Body of pancreas (tissue), 4 donors: ENCODE measurements at regions not wholly inside any gene's neighbourhood (a gene's known extent, or its start where the extent isn't known, plus 50 kb on each side); places are given as distances from the start of the nearest gene placed in this dataset.
"Not testable (repeated sequence)": the region's sequence is repeated elsewhere in the genome, so short reads cannot be mapped to it uniquely, and the experiment has no call there.

Source experiments
- ATAC-seq: fragments of 150-250 bp; one replicate; pipeline ENCODE4 v1.9.1; 2016
- DNase-seq, 4 donors: peaks; one replicate each; pipeline ENCODE4 v3.0.0-alpha.2; 2019
- H3K27ac ChIP-seq, 4 donors: fragments of 200-600 bp; sonication (generic); 1 replicate in 3 of 4; 2 replicates in 1 of 4; pipeline versions ENCODE4 v1.5.1 to v1.6.1; 2016 to 2019; ENCODE audit warnings: mild to moderate bottlenecking in 1 of 4, mixed read lengths in 1 of 4, moderate library complexity in 1 of 4
- H3K27me3 ChIP-seq, 2 donors: fragments of 200-600 bp; sonication (generic); one replicate each; pipeline ENCODE4 v1.6.0; 2016; ENCODE audit warnings: mild to moderate bottlenecking in 1 of 2
- H3K36me3 ChIP-seq, 2 donors: fragments of 200-600 bp; sonication (generic); replicated peaks in 1 of 2; 2 replicates each; pipeline ENCODE4 v1.5.1; 2016; ENCODE audit warnings: low read depth in 2 of 2; ENCODE audit not compliant: insufficient read depth in 1 of 2
- H3K4me1 ChIP-seq: fragments of 200-600 bp; sonication (generic); one replicate; pipeline ENCODE4 v1.6.0; 2016
- H3K4me3 ChIP-seq, 2 donors: fragments of 200-600 bp; sonication (generic); 1 replicate in 1 of 2; 2 replicates in 1 of 2; pipeline ENCODE4 v1.5.1; 2016 to 2019
- H3K9me3 ChIP-seq, 3 donors: fragments of 200-600 bp; sonication (generic); 1 replicate in 2 of 3; 2 replicates in 1 of 3; pipeline ENCODE4 v1.5.1; 2016
- POLR2A ChIP-seq, 3 donors: fragments of 450-650 bp; IDR thresholded peaks; one replicate each; pipeline ENCODE4 v1.6.1; 2016; ENCODE audit warnings: antibody characterized with exemption in 3 of 3, mild to moderate bottlenecking in 2 of 3
- WGBS, 2 donors: methylation state at CpG; one replicate each; pipeline ENCODE4 v1.1.5; 2017; 5-methylcytosine and 5-hydroxymethylcytosine counted together
- intact Hi-C: fragments of 100-400 bp; cut with DNase I; formaldehyde crosslinking; loops from one replicate; pipeline ENCODE4 v1.15.1; 2023
- TF ChIP-seq, protein P1 (sequence below), 7 experiments: fragments of 450-650 bp in 4 of 7; fragments of 200-600 bp in 3 of 7; sonication (generic) in 3 of 7; IDR thresholded peaks; one replicate each; pipeline ENCODE4 v1.5.1; 2016 to 2019; ENCODE audit warnings: antibody characterized with exemption in 7 of 7

DNA sequence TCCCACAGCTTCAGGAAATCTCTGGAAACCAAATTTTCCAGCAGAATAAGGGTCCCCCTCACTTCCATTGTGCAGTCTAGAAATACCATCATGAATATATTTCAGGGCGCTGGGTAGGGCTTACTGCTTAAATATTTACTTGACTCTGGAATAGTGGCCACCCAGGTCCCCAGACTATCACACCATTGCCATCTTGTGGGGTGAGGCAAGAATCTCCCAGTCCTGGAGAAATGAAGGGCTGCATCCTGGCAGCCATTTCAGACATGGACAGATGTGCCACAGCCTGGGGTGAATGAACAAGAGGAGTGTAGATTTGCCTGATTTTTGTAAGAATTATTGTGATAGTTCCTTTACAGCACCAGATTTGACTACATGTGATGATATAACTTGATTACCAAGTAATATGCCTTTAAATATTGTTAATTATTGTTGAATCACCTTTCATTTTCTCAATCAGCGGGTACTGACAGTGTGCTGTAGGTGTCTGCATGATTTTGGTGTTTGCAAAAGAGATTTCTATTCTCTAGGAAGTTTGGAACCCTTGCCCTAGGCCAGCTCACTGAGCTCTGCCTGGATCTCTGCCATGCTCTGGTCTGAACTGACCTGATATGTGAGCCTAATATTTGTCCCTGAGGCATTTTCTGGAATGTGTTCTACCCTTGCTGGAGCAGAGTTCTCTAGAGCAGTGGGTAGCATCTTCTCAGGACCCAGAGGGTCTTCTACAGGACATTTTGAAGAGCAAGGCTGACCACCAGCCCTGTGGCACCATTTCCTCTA lies 183.4 kb downstream of the KIT start:
- intact Hi-C loops = no loop called here
- no peaks in the 10 kb centered on the region for H3K36me3 ChIP-seq
- no peak overlapping the region for H3K27ac ChIP-seq
- H3K27me3 ChIP-seq = no peaks in the 10 kb centered on the region
- ATAC-seq (no peak), DNase-seq (no peak)
- 39 to 44% methylated on average over 2 of the region's 2 CpGs for whole genome bisulfite sequencing, 2 donors
- H3K4me1 ChIP-seq = no peaks in the 10 kb centered on the region
- TF ChIP-seq, protein P1, sequence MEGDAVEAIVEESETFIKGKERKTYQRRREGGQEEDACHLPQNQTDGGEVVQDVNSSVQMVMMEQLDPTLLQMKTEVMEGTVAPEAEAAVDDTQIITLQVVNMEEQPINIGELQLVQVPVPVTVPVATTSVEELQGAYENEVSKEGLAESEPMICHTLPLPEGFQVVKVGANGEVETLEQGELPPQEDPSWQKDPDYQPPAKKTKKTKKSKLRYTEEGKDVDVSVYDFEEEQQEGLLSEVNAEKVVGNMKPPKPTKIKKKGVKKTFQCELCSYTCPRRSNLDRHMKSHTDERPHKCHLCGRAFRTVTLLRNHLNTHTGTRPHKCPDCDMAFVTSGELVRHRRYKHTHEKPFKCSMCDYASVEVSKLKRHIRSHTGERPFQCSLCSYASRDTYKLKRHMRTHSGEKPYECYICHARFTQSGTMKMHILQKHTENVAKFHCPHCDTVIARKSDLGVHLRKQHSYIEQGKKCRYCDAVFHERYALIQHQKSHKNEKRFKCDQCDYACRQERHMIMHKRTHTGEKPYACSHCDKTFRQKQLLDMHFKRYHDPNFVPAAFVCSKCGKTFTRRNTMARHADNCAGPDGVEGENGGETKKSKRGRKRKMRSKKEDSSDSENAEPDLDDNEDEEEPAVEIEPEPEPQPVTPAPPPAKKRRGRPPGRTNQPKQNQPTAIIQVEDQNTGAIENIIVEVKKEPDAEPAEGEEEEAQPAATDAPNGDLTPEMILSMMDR (IDR thresholded peaks at IDR 0.05) = peak in 1 of 7 experiments; percentile 12
- no peak for TF ChIP-seq POLR2A (IDR thresholded peaks at IDR 0.05)
- no peaks in the 10 kb centered on the region for H3K9me3 ChIP-seq
- H3K4me3 ChIP-seq = no peak overlapping the region

DNA sequence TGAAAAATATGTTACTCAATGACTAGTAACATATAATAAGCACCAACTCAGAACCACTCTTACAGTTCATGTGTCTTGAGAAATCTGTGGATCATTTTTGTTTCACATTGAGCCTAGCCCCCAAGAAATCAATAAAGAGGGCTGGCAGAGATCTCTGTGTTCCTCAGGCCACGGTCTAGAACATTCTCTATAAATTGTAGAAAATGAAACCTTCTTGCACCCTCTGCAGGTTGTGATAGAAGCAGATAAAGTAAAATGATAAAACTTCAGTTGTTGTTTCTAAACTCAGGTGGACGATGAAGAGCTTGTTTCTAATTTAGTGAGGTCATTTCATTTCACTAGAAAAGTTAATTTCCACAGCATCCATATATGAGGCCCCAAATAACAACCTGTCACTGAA lies 182.7 kb downstream of the KIT start:
- intact Hi-C loops = no loop called here
- Histone ChIP-seq H3K4me1 (no peaks in the 10 kb centered on the region), H3K9me3 (no peaks in the 10 kb centered on the region), H3K27me3 (no peaks in the 10 kb centered on the region), H3K27ac (no peak overlapping the region), H3K36me3 (no peaks in the 10 kb centered on the region), H3K4me3 (no peak overlapping the region)
- TF ChIP-seq, protein P1 (IDR thresholded peaks at IDR 0.05) = peak in 1 of 7 experiments; percentile 1
- no peak for TF ChIP-seq POLR2A (IDR thresholded peaks at IDR 0.05)
- WGBS, 2 donors = 30 to 40% methylated on average over 2 of the region's 2 CpGs
- ATAC-seq (no peak), DNase-seq (no peak)

DNA sequence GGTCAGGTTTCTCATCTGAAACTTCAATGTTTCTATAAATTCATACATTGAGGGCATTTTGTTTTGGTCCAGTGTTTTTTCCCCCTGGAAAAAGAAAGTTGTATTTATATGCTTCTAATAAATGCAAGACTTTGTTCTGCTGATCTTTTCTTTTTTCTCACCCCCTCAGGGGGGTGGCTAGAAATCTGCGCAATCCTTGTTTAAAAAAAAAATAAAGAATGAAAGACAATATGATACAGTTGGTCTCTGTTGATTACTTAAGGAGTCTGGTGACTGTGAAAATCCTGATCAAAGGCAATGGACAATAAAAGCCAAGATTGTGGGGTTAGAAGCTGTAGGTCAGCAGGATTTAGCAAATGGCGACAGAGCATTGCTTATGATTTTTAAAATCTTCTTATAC lies 180.5 kb downstream of the KIT start:
- H3K4me3 ChIP-seq = no peak overlapping the region
- no peaks in the 10 kb centered on the region for H3K36me3 ChIP-seq
- WGBS, 2 donors = 84 to 93% methylated on average over 2 of the region's 2 CpGs
- no peak overlapping the region for H3K27ac ChIP-seq
- TF ChIP-seq, protein P1 (IDR thresholded peaks at IDR 0.05) = no peak
- no peak for TF ChIP-seq POLR2A (IDR thresholded peaks at IDR 0.05)
- no peaks in the 10 kb centered on the region for H3K4me1 ChIP-seq
- H3K27me3 ChIP-seq = no peaks in the 10 kb centered on the region
- H3K9me3 ChIP-seq = no peaks in the 10 kb centered on the region
- intact Hi-C loops = no loop called here
- ATAC-seq = no peak
- DNase-seq = no peak

DNA sequence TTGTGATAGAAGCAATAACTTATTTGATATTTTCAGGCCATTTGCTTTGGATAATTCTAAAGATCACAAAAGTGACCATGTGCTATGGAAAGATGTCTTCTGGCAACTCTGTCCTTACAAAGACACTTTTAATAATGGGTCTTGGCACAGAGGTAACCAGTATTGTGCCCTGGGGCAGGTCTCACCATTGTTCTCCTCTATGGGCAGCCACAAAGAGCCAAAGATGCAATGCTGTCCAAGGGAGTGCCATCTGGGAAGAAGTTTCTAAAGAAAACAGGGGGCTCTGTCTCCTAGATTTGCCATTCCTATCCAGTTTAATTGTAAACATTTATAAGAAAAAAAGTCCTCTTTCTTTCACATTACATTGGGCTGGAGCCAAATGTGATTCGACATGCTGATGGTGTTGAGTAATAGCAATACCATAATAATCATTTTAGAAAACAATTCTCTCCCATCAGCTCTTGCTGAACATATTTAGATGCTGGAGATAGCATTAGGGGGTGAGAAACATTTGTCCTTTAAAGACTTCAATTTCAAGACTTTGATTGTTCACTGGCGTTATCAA lies 179.9 kb downstream of the KIT start:
- H3K4me3 ChIP-seq = no peak overlapping the region
- H3K9me3 ChIP-seq = no peaks in the 10 kb centered on the region
- no peaks in the 10 kb centered on the region for H3K4me1 ChIP-seq
- WGBS, 2 donors = 41 to 57% methylated on average over 2 of the region's 2 CpGs
- ATAC-seq (no peak), DNase-seq (no peak)
- H3K27me3 ChIP-seq = no peaks in the 10 kb centered on the region
- no peaks in the 10 kb centered on the region for H3K36me3 ChIP-seq
- TF ChIP-seq POLR2A (IDR thresholded peaks at IDR 0.05) = no peak
- TF ChIP-seq, protein P1 (IDR thresholded peaks at IDR 0.05) = no peak
- intact Hi-C loops = no loop called here
- H3K27ac ChIP-seq = no peak overlapping the region

- H3K4me1 ChIP-seq, H3K27ac ChIP-seq, H3K4me3 ChIP-seq, H3K27me3 ChIP-seq, H3K9me3 ChIP-seq, DNase-seq, intact Hi-C loops, H3K36me3 ChIP-seq, ATAC-seq: not testable (repeated sequence)
- 64 to 68% methylated on average over 4 of the region's 4 CpGs for WGBS, 2 donors
These were observed 170.6 kb downstream of the KIT start for GRCh38 chr4:54828361-54828760.
